ENCODE measurements at regions not wholly inside any gene's neighbourhood (a gene's known extent, or its start where the extent isn't known, plus 50 kb on each side); places are given as distances from the start of the nearest gene placed in this dataset.

- H3K27me3 ChIP-seq (replicated peaks) = no peaks in the 10 kb centered on the region
- no peak overlapping the region for H3K4me3 ChIP-seq (ENCODE audit: low read depth, low read length)
- H3K36me3 ChIP-seq (replicated peaks) = no peaks in the 10 kb centered on the region
- in situ Hi-C loops (cut with HindIII; ENCODE audit: low pct_ligation_motif_present, low sequenced_read_pairs) = no loop called here
- TF ChIP-seq, protein P1, sequence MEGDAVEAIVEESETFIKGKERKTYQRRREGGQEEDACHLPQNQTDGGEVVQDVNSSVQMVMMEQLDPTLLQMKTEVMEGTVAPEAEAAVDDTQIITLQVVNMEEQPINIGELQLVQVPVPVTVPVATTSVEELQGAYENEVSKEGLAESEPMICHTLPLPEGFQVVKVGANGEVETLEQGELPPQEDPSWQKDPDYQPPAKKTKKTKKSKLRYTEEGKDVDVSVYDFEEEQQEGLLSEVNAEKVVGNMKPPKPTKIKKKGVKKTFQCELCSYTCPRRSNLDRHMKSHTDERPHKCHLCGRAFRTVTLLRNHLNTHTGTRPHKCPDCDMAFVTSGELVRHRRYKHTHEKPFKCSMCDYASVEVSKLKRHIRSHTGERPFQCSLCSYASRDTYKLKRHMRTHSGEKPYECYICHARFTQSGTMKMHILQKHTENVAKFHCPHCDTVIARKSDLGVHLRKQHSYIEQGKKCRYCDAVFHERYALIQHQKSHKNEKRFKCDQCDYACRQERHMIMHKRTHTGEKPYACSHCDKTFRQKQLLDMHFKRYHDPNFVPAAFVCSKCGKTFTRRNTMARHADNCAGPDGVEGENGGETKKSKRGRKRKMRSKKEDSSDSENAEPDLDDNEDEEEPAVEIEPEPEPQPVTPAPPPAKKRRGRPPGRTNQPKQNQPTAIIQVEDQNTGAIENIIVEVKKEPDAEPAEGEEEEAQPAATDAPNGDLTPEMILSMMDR (IDR thresholded peaks at IDR 0.05; ENCODE audit: low read depth, low read length, missing control alignments) = no peak
- DNase-seq = no peak
- H3K27ac ChIP-seq = peak overlapping the region; percentile 55
Measured at GRCh38 chr3:46113608-46114007, 86.3 kb upstream of the XCR1 start.

- H3K27ac ChIP-seq = no peak overlapping the region
- DNase-seq = no peak
- TF ChIP-seq, protein P1 (IDR thresholded peaks at IDR 0.05; ENCODE audit: low read depth, low read length, missing control alignments) = no peak
- in situ Hi-C loops (cut with HindIII; ENCODE audit: low pct_ligation_motif_present, low sequenced_read_pairs) = no loop called here
- no peaks in the 10 kb centered on the region for H3K36me3 ChIP-seq (replicated peaks)
- H3K4me3 ChIP-seq (ENCODE audit: low read depth, low read length) = no peak overlapping the region
- no peaks in the 10 kb centered on the region for H3K27me3 ChIP-seq (replicated peaks)
Measured at GRCh38 chr3:46112984-46113383, 85.7 kb upstream of the XCR1 start.

- in situ Hi-C loops (cut with HindIII; ENCODE audit: low pct_ligation_motif_present, low sequenced_read_pairs) = no loop called here
- Histone ChIP-seq H3K27me3 (replicated peaks) (no peaks in the 10 kb centered on the region), H3K36me3 (replicated peaks) (no peaks in the 10 kb centered on the region), H3K4me3 (ENCODE audit: low read depth, low read length) (no peak overlapping the region), H3K27ac (no peak overlapping the region)
- TF ChIP-seq, protein P1 (IDR thresholded peaks at IDR 0.05; ENCODE audit: low read depth, low read length, missing control alignments) = no peak
- DNase-seq = no peak
Measured at GRCh38 chr3:46112296-46112695, 85.0 kb upstream of the XCR1 start.

GRCh38 chr3:46110701-46111493 lies 83.6 kb upstream of the XCR1 start:
- no peak overlapping the region for H3K4me3 ChIP-seq (ENCODE audit: low read depth, low read length)
- no peaks in the 10 kb centered on the region for H3K27me3 ChIP-seq (replicated peaks)
- no peaks in the 10 kb centered on the region for H3K36me3 ChIP-seq (replicated peaks)
- in situ Hi-C loops (cut with HindIII; ENCODE audit: low pct_ligation_motif_present, low sequenced_read_pairs) = no loop called here
- peak; percentile 37 for DNase-seq
- no peak overlapping the region for H3K27ac ChIP-seq
- TF ChIP-seq, protein P1 (IDR thresholded peaks at IDR 0.05; ENCODE audit: low read depth, low read length, missing control alignments) = no peak

GRCh38 chr3:46107682-46108081 lies 80.4 kb upstream of the XCR1 start:
- TF ChIP-seq, protein P1 (IDR thresholded peaks at IDR 0.05; ENCODE audit: low read depth, low read length, missing control alignments) = no peak
- Histone ChIP-seq H3K4me3 (ENCODE audit: low read depth, low read length) (no peak overlapping the region), H3K27ac (no peak overlapping the region), H3K27me3 (replicated peaks) (no peaks in the 10 kb centered on the region), H3K36me3 (replicated peaks) (no peaks in the 10 kb centered on the region)
- in situ Hi-C loops (cut with HindIII; ENCODE audit: low pct_ligation_motif_present, low sequenced_read_pairs) = no loop called here
- no peak for DNase-seq
